Right atrium auricular region (tissue), 2 donors: ENCODE measurements at regions not wholly inside any gene's neighbourhood (a gene's known extent, or its start where the extent isn't known, plus 50 kb on each side); places are given as distances from the start of the nearest gene placed in this dataset.

ENCODE experiments used
- DNase-seq: peaks from one replicate; pipeline ENCODE4 v3.0.0-alpha.2; 2019; ENCODE audit warnings: low spot score
- H3K27ac ChIP-seq, 2 donors: fragments of 200-600 bp; sonication (generic); 1 replicate in 1 of 2; 2 replicates in 1 of 2; pipeline ENCODE4 v1.5.1; 2016 to 2019
- H3K27me3 ChIP-seq, 2 donors: fragments of 200-600 bp; sonication (generic); one replicate each; pipeline versions ENCODE4 v1.5.1 to v1.6.0; 2017 to 2019
- H3K36me3 ChIP-seq: fragments of 200-600 bp; sonication (generic); one replicate; pipeline ENCODE4 v1.5.1; 2016
- H3K4me1 ChIP-seq, 2 donors: fragments of 200-600 bp; sonication (generic); one replicate each; pipeline versions ENCODE4 v1.5.1 to v1.6.0; 2017 to 2019
- H3K4me3 ChIP-seq, 2 donors: fragments of 200-600 bp; sonication (generic); 1 replicate in 1 of 2; 2 replicates in 1 of 2; pipeline ENCODE4 v1.5.1; 2017 to 2019; ENCODE audit warnings: mild to moderate bottlenecking in 1 of 2, moderate library complexity in 1 of 2
- H3K9me3 ChIP-seq, 2 donors: fragments of 200-600 bp; sonication (generic); one replicate each; pipeline ENCODE4 v1.5.1; 2019
- TF ChIP-seq, protein P1 (sequence below), 2 donors: fragments of 200-600 bp; sonication (generic); IDR thresholded peaks; one replicate each; pipeline ENCODE4 v1.5.1; 2019; ENCODE audit warnings: antibody characterized with exemption in 2 of 2

DNA sequence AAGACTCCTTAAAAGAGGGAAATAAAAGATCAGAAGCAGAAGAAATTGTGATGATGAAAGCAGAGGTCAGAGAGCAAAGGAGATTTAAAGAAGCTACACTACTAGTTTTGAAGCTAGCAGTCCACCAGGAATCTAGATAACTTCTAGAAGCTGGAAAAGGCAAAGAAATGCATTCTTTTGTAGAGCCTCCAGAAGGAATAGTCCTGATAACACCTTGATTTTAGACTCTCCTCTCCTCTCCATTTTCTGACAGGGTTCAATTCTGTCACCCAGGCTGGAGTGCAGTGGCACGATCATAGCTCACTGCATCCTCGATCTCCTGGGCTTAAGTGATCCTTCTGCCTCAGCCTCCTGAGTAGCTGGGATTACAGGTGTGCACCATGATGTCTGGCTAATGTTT is 1187.3 kb upstream of the CNTN5 start:
- no peaks in the 10 kb centered on the region for H3K36me3 ChIP-seq
- no peaks in the 10 kb centered on the region for H3K9me3 ChIP-seq
- H3K27ac ChIP-seq, result no peak overlapping the region
- no peak overlapping the region for H3K4me3 ChIP-seq
- no peaks in the 10 kb centered on the region for H3K27me3 ChIP-seq
- no peak for DNase-seq
- H3K4me1 ChIP-seq, result no peaks in the 10 kb centered on the region
- TF ChIP-seq, protein P1, sequence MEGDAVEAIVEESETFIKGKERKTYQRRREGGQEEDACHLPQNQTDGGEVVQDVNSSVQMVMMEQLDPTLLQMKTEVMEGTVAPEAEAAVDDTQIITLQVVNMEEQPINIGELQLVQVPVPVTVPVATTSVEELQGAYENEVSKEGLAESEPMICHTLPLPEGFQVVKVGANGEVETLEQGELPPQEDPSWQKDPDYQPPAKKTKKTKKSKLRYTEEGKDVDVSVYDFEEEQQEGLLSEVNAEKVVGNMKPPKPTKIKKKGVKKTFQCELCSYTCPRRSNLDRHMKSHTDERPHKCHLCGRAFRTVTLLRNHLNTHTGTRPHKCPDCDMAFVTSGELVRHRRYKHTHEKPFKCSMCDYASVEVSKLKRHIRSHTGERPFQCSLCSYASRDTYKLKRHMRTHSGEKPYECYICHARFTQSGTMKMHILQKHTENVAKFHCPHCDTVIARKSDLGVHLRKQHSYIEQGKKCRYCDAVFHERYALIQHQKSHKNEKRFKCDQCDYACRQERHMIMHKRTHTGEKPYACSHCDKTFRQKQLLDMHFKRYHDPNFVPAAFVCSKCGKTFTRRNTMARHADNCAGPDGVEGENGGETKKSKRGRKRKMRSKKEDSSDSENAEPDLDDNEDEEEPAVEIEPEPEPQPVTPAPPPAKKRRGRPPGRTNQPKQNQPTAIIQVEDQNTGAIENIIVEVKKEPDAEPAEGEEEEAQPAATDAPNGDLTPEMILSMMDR (IDR thresholded peaks at IDR 0.05), result no peak

DNA sequence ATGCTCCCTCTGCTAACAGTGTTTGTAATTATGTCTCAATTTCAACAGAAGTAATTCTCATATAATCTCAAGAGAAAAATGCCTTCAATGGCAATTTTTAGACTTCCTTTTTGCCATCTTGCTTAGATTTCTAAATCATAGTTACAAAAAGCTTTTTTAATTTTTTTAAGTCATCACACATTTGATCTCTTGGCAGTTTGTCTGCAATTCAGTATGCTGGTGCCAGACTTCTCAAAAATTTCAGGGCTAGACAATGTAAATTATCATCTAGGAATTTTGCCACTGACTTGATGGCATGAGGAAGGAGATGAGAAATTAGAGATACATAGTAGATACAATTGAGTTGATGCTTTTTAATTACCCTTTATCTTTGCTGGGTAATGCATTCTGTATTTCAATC is 1176.7 kb upstream of the CNTN5 start:
- Histone ChIP-seq H3K4me3 (no peak overlapping the region), H3K4me1 (no peaks in the 10 kb centered on the region), H3K9me3 (peaks cover 0 to 14% of the 10 kb centered on the region in 2 donors), H3K27ac (no peak overlapping the region), H3K27me3 (no peaks in the 10 kb centered on the region), H3K36me3 (no peaks in the 10 kb centered on the region)
- no peak for DNase-seq
- TF ChIP-seq, protein P1 (IDR thresholded peaks at IDR 0.05), result no peak

DNA sequence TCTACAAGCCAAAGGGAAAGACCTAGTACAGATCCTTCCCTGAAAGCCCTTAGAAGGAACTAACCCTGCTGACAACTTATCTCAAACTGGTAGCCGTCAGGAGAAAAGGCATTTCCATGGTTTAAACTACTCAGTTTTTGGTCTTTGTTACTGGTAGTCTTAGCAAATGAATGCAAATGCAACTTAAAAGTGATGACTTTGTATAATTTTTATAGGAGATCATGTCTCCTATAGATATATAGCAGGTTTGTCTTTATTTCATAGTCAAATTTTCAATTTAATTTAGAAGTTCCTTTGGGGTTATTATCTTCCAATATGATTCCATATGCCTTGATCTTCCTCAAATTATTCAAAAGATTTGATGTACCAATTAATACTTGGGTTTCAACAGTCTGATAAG is 1173.0 kb upstream of the CNTN5 start:
- no peaks in the 10 kb centered on the region for H3K9me3 ChIP-seq
- TF ChIP-seq, protein P1 (IDR thresholded peaks at IDR 0.05), result no peak
- H3K4me1 ChIP-seq, result no peaks in the 10 kb centered on the region
- no peak overlapping the region for H3K27ac ChIP-seq
- H3K27me3 ChIP-seq, result no peaks in the 10 kb centered on the region
- no peaks in the 10 kb centered on the region for H3K36me3 ChIP-seq
- DNase-seq, result no peak
- H3K4me3 ChIP-seq, result no peak overlapping the region

DNA sequence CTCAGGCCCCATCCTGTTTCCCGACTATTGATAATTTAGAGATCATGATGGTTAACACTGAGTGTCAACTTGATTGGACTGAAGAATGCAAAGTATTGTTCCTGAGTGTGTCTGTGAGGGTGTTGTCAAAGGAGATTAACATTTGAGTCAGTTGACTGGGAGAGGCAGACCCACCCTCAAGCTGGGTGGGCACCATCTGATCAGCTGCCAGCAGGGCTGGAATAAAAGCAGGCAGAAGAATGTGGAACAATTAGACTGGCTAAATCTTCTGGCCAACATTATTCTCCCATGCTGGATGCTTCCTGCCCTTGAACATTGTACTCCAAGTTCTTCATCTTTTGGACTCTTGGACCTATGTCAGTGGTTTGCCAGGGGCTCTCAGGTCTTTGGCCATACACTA is 1170.0 kb upstream of the CNTN5 start:
- TF ChIP-seq, protein P1 (IDR thresholded peaks at IDR 0.05), result no peak
- Histone ChIP-seq H3K27ac (no peak overlapping the region), H3K36me3 (no peaks in the 10 kb centered on the region), H3K27me3 (no peaks in the 10 kb centered on the region), H3K9me3 (no peaks in the 10 kb centered on the region), H3K4me1 (no peaks in the 10 kb centered on the region), H3K4me3 (no peak overlapping the region)
- no peak for DNase-seq

DNA sequence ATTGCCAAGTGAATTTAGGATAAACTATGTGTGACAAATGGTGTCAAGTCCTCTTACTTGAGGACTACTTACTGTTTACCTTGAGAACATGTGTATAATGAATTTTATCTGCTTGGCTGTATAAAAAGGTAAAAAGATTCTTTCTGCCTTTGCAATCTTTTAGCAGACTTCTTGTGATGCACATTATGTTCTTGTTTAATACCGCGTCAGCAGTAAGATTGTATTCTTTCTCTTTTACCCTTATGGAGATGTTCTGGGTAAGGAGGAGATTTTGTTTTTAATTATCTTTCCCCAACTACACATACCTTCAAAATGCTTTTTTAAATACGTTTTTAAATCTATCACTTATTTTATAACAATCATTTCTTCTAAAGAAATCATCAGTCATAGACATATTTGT is 1166.4 kb upstream of the CNTN5 start:
- Histone ChIP-seq H3K4me1 (no peaks in the 10 kb centered on the region), H3K9me3 (no peaks in the 10 kb centered on the region), H3K4me3 (no peak overlapping the region)

DNA sequence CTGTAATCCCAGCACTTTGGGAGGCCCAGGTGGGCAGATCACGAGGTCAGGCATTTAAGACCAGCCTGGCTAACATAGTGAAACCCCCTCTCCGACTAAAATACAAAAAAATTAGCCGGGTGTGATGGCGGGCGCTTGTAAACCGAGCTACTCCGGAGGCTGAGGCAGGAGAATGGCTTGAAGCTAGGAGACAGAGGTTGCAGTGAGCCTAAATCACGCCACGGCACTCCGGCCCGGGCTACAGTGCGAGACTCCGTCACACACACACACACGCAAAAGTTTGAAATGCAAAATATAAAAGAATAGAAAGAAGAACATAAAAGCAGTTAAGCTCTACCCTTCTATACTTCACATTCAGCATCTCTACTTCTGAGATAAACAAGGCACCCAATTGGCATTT is 1165.9 kb upstream of the CNTN5 start:
- Histone ChIP-seq H3K36me3 (no peaks in the 10 kb centered on the region), H3K4me3 (no peak overlapping the region), H3K27me3 (no peaks in the 10 kb centered on the region), H3K4me1 (no peaks in the 10 kb centered on the region), H3K27ac (no peak overlapping the region), H3K9me3 (no peaks in the 10 kb centered on the region)
- TF ChIP-seq, protein P1 (IDR thresholded peaks at IDR 0.05), result no peak
- no peak for DNase-seq

More for the DNA sequence above, 1166.4 kb upstream of the CNTN5 start:
- H3K27ac ChIP-seq, result no peak overlapping the region
- H3K27me3 ChIP-seq, result no peaks in the 10 kb centered on the region
- no peaks in the 10 kb centered on the region for H3K36me3 ChIP-seq
- TF ChIP-seq, protein P1 (IDR thresholded peaks at IDR 0.05), result no peak
- no peak for DNase-seq
